ENCODE measurements at regions not wholly inside any gene's neighbourhood (a gene's known extent, or its start where the extent isn't known, plus 50 kb on each side); places are given as distances from the start of the nearest gene placed in this dataset.

GRCh38 chr6:139539852-139540251, 165.4 kb upstream of the CITED2 start:
- peak in 1 of 2 donors; percentile 81 for DNase-seq (ENCODE audit: low spot score in 2 of 2)
- H3K4me1 ChIP-seq: peaks cover 4% of the 10 kb centered on the region
- no peak overlapping the region for H3K4me3 ChIP-seq
- H3K36me3 ChIP-seq: no peaks in the 10 kb centered on the region
- WGBS: 43% methylated on average over 12 of the region's 12 CpGs
- H3K27me3 ChIP-seq: no peaks in the 10 kb centered on the region
- TF ChIP-seq, protein P1, sequence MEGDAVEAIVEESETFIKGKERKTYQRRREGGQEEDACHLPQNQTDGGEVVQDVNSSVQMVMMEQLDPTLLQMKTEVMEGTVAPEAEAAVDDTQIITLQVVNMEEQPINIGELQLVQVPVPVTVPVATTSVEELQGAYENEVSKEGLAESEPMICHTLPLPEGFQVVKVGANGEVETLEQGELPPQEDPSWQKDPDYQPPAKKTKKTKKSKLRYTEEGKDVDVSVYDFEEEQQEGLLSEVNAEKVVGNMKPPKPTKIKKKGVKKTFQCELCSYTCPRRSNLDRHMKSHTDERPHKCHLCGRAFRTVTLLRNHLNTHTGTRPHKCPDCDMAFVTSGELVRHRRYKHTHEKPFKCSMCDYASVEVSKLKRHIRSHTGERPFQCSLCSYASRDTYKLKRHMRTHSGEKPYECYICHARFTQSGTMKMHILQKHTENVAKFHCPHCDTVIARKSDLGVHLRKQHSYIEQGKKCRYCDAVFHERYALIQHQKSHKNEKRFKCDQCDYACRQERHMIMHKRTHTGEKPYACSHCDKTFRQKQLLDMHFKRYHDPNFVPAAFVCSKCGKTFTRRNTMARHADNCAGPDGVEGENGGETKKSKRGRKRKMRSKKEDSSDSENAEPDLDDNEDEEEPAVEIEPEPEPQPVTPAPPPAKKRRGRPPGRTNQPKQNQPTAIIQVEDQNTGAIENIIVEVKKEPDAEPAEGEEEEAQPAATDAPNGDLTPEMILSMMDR (IDR thresholded peaks at IDR 0.05): no peak
- no peak for TF ChIP-seq POLR2A (IDR thresholded peaks at IDR 0.05)
- peak in 1 of 3 donors; percentile 29 for TF ChIP-seq POLR2AphosphoS5 (IDR thresholded peaks at IDR 0.05)
- peak overlapping the region; percentile 40 for H3K27ac ChIP-seq
- no peaks in the 10 kb centered on the region for H3K9me3 ChIP-seq

- H3K36me3 ChIP-seq: no peaks in the 10 kb centered on the region
- DNase-seq (ENCODE audit: low spot score in 2 of 2): no peak
- WGBS: 86% methylated on average over 7 of the region's 7 CpGs
- peaks cover 10% of the 10 kb centered on the region for H3K4me1 ChIP-seq
- H3K4me3 ChIP-seq: no peak overlapping the region
- no peaks in the 10 kb centered on the region for H3K9me3 ChIP-seq
- no peaks in the 10 kb centered on the region for H3K27me3 ChIP-seq
- H3K27ac ChIP-seq: no peak overlapping the region
- TF ChIP-seq POLR2A (IDR thresholded peaks at IDR 0.05): no peak
- TF ChIP-seq POLR2AphosphoS5 (IDR thresholded peaks at IDR 0.05): no peak
- TF ChIP-seq, protein P1 (IDR thresholded peaks at IDR 0.05): no peak
- no peak for TF ChIP-seq EP300 (IDR thresholded peaks at IDR 0.05)
Observed at GRCh38 chr6:139538366-139538765, 163.9 kb upstream of the CITED2 start.

- no peaks in the 10 kb centered on the region for H3K36me3 ChIP-seq
- no peak overlapping the region for H3K27ac ChIP-seq
- 91% methylated on average over 8 of the region's 8 CpGs for WGBS
- no peaks in the 10 kb centered on the region for H3K27me3 ChIP-seq
- no peak overlapping the region for H3K4me3 ChIP-seq
- peaks cover 14% of the 10 kb centered on the region for H3K4me1 ChIP-seq
- TF ChIP-seq EP300 (IDR thresholded peaks at IDR 0.05): no peak
- TF ChIP-seq, protein P1 (IDR thresholded peaks at IDR 0.05): no peak
- no peak for TF ChIP-seq POLR2A (IDR thresholded peaks at IDR 0.05)
- TF ChIP-seq POLR2AphosphoS5 (IDR thresholded peaks at IDR 0.05): no peak
- no peak for DNase-seq (ENCODE audit: low spot score in 2 of 2)
- H3K9me3 ChIP-seq: no peaks in the 10 kb centered on the region
Observed at GRCh38 chr6:139536751-139537617, 162.5 kb upstream of the CITED2 start.

DNA sequence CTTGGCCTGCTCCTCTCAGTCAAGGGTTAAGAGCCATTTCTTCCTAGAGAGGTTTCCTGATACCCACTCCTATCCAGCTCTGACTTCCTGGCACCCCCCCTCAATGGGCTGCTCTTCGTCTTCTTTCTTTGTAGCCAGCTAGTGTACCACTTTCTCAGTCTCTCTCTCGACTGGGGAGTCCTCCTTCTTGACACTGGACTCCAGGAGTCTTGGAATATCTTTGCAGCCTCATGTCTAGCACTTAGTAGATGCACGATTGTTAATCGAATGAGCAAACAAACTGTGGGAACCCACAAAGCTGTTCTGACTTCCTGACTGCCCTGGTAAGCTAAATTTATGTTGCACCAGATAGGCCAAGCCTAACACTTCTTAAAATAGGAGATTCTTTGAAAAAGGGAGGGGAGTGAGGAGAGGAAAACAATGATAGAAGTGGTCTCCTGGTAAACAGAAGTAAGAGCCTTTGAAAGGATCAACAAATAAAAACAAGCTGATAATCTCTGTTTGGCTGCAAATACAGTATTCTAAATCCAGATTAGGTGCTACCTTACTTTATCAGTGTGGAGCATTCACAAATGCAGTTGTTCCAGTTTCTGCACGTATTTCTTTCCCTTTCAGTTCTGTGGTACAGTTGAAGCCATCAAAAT, 160.1 kb upstream of the CITED2 start:
- no peak overlapping the region for H3K4me3 ChIP-seq
- peaks cover 26% of the 10 kb centered on the region for H3K4me1 ChIP-seq
- H3K27me3 ChIP-seq: no peaks in the 10 kb centered on the region
- no peaks in the 10 kb centered on the region for H3K9me3 ChIP-seq
- WGBS: 45% methylated on average over 5 of the region's 5 CpGs
- DNase-seq (ENCODE audit: low spot score in 2 of 2): no peak
- H3K27ac ChIP-seq: peak overlapping the region; percentile 33
- H3K36me3 ChIP-seq: no peaks in the 10 kb centered on the region
- TF ChIP-seq POLR2AphosphoS5 (IDR thresholded peaks at IDR 0.05) (no peak), POLR2A (IDR thresholded peaks at IDR 0.05) (no peak)

- no peak overlapping the region for H3K4me3 ChIP-seq
- peak overlapping the region; percentile 33 for H3K27ac ChIP-seq
- no peaks in the 10 kb centered on the region for H3K36me3 ChIP-seq
Observed at GRCh38 chr6:139533573-139534471, 159.4 kb upstream of the CITED2 start.

More at GRCh38 chr6:139533573-139534471, 159.4 kb upstream of the CITED2 start:
- peaks cover 26% of the 10 kb centered on the region for H3K4me1 ChIP-seq
- TF ChIP-seq POLR2AphosphoS5 (IDR thresholded peaks at IDR 0.05) (no peak), POLR2A (IDR thresholded peaks at IDR 0.05) (no peak), EP300 (IDR thresholded peaks at IDR 0.05) (no peak)
- TF ChIP-seq, protein P1 (IDR thresholded peaks at IDR 0.05): no peak
- no peak for DNase-seq (ENCODE audit: low spot score in 2 of 2)
- H3K27me3 ChIP-seq: no peaks in the 10 kb centered on the region
- no peaks in the 10 kb centered on the region for H3K9me3 ChIP-seq
- 26% methylated on average over 11 of the region's 11 CpGs for WGBS
